Right ventricle myocardium superior (tissue), 1 donor: ENCODE measurements at regions not wholly inside any gene's neighbourhood (a gene's known extent, or its start where the extent isn't known, plus 50 kb on each side); places are given as distances from the start of the nearest gene placed in this dataset.

ENCODE experiments used
- ATAC-seq: fragments of 200-7000 bp; cut with Tn5 transposase; one replicate; pipeline ENCODE4 v1.9.1; 2020; ENCODE audit warnings: mild to moderate bottlenecking; ENCODE audit not compliant: poor library complexity
- DNase-seq: peaks from one replicate; pipeline ENCODE4 v3.0.0-alpha.2; 2020
- intact Hi-C: fragments of 100-400 bp; cut with DNase I; formaldehyde crosslinking; loops from one replicate; pipeline ENCODE4 v1.11.2; 2022
- donor health status: DM: no; HTN: yes; CAD: no; lungs with severe emphysema.

- no peak for DNase-seq
- ATAC-seq, result no peak
- intact Hi-C loops, result no loop called here
These were observed 71.1 kb upstream of the RAP2B start for GRCh38 chr3:153090973-153091372.

- intact Hi-C loops, result no loop called here
- DNase-seq (no peak), ATAC-seq (no peak)
These were observed 68.4 kb upstream of the RAP2B start for GRCh38 chr3:153093629-153094028.

DNA sequence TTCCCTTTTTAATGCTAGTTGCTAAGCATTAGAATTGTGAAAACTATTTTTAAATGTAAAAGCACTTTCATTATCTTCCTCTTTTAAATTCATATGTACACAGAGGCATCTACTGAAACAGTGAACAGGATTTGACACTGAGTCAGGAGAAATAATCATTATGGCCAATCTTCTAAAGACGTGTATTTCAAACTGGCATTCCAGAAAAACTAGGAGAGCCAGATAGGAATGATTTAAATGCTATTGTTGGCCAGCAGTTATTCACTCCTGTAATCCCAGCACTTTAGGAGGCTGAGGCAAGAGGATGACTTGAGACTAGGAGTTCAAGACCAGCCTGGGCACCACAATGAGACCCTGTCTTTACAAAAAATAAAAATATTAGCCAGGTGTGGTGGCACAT lies 67.6 kb upstream of the RAP2B start:
- intact Hi-C loops, result no loop called here
- ATAC-seq (no peak), DNase-seq (no peak)

DNA sequence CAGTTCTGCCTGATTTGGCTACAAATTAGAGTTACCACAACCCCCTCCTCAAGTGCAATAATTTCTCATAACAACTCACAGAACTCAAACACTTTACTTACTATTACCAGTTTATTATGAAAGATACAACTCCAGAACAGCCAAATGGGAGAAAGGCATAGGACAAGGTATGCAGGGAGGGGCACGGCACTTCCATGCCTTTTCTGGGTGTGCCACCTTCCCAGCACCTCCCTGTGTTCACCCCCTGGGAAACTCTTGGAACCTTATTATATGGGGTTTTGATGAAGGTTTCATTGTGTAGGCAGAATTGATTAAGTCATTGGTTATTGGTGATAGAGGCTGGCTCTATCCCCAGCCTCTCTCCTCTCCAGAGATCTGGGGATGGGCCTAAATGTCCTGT lies 66.6 kb upstream of the RAP2B start:
- intact Hi-C loops, result no loop called here
- ATAC-seq (no peak), DNase-seq (no peak)

DNA sequence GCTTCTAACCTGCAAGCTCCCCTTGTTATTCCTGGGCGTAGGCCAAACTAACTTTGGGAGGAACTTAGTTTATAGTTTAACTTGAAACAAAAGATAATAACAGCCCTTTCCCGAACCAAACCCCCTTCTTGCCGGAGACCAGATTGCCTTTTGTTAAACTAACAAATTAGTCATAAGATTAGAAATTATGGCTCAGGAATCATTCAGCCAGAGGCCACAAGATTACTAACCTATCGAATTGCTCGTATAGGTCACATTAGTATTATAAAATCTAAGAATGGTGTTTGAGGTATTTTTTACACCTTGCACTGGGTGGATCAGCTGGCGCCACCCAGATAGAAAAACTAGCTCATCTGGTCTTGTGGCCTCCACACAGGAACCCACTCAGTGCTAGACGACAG lies 65.3 kb upstream of the RAP2B start:
- no peak for ATAC-seq

GRCh38 chr3:153097213-153097612 lies 64.8 kb upstream of the RAP2B start:
- DNase-seq (no peak), ATAC-seq (no peak)
- intact Hi-C loops, result no loop called here

More for the DNA sequence above, 65.3 kb upstream of the RAP2B start:
- intact Hi-C loops, result no loop called here
- DNase-seq, result no peak

DNA sequence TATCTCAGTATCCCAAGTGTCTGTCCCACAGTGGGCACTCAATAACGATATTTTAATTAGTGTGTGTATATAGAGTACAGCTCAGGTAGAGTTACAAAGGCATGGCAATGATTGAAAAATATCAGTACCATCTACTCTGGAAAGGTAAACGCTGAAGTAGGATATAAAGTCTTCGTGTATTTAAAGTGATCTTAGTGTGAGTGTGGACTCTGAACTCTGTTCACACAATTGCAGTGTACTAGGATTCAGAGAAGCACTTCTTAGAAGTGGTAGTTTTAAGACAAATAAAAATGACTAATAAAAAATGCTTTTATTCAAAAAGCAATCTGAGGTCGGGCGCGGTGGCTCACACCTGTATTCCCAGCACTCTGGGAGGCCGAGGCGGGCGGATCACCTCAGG lies 62.9 kb upstream of the RAP2B start:
- no peak for DNase-seq
- ATAC-seq, result no peak
- intact Hi-C loops, result no loop called here

GRCh38 chr3:153103406-153103945 lies 58.5 kb upstream of the RAP2B start:
- ATAC-seq, result no peak
- intact Hi-C loops, result no loop called here
- no peak for DNase-seq

- intact Hi-C loops, result no loop called here
- ATAC-seq (no peak), DNase-seq (no peak)
These were observed 52.0 kb upstream of the RAP2B start for GRCh38 chr3:153110041-153110440.

GRCh38 chr3:153111016-153111415 lies 51.0 kb upstream of the RAP2B start:
- ATAC-seq, result no peak
- intact Hi-C loops, result no loop called here
- DNase-seq, result no peak
